Mucosa of rectum (tissue), 2 donors: ENCODE measurements at regions not wholly inside any gene's neighbourhood (a gene's known extent, or its start where the extent isn't known, plus 50 kb on each side); places are given as distances from the start of the nearest gene placed in this dataset.

Source experiments
- H3K27ac ChIP-seq, 2 donors: one replicate each; pipeline ENCODE4 v1.7.0; 2013; ENCODE audit warnings: inconsistent platforms in 2 of 2, low read depth in 2 of 2, low read length in 2 of 2
- H3K27me3 ChIP-seq, 2 donors: one replicate each; pipeline ENCODE4 v1.7.0; 2013; ENCODE audit warnings: low read length in 2 of 2; ENCODE audit not compliant: control insufficient read depth in 2 of 2, insufficient read depth in 2 of 2
- H3K36me3 ChIP-seq, 2 donors: one replicate each; pipeline ENCODE4 v1.7.0; 2013; ENCODE audit warnings: low read length in 2 of 2; ENCODE audit not compliant: control insufficient read depth in 2 of 2, insufficient read depth in 2 of 2
- H3K4me1 ChIP-seq, 2 donors: one replicate each; pipeline ENCODE4 v1.7.0; 2013; ENCODE audit warnings: low read length in 2 of 2, mild to moderate bottlenecking in 1 of 2; ENCODE audit not compliant: control insufficient read depth in 2 of 2, insufficient read depth in 2 of 2
- H3K4me3 ChIP-seq, 2 donors: one replicate each; pipeline ENCODE4 v1.7.0; 2013; ENCODE audit warnings: low read length in 2 of 2
- H3K9ac ChIP-seq, 2 donors: one replicate each; pipeline ENCODE4 v1.7.0; 2013; ENCODE audit warnings: low read length in 2 of 2, low read depth in 1 of 2, mild to moderate bottlenecking in 1 of 2
- H3K9me3 ChIP-seq, 2 donors: one replicate each; pipeline ENCODE4 v1.7.0; 2013; ENCODE audit warnings: low read length in 2 of 2; ENCODE audit not compliant: control insufficient read depth in 2 of 2
- donor health status: healthy.
- donor health status: Normal muscosa, but diverticular disease.

DNA sequence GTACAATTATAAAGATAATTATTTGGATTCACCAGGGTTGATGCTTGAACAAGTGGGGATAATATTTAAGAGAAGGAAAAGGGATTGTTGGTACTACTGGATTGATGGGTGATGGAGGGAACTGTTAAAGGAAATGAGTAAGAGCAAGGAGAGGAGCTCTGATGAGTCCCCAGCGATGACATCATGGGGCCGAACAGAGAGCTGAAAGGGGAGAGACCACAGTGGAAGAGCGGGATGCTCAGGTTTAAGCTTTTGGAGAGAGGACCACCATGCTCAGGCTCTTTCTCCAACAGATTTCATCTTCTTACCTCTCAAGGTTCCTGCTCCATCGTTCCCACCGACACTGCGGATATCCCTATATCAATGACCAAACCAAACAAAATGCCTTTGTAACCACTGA is 568.7 kb downstream of the ETS1 start:
- Histone ChIP-seq H3K9ac (no peak overlapping the region), H3K27me3 (no peaks in the 10 kb centered on the region), H3K4me3 (no peak overlapping the region), H3K36me3 (no peaks in the 10 kb centered on the region), H3K4me1 (no peaks in the 10 kb centered on the region), H3K9me3 (no peaks in the 10 kb centered on the region), H3K27ac (no peak overlapping the region)

- H3K4me3 ChIP-seq: no peak overlapping the region
- H3K27me3 ChIP-seq: no peaks in the 10 kb centered on the region
- H3K36me3 ChIP-seq: no peaks in the 10 kb centered on the region
- no peak overlapping the region for H3K27ac ChIP-seq
- no peaks in the 10 kb centered on the region for H3K4me1 ChIP-seq
- no peaks in the 10 kb centered on the region for H3K9me3 ChIP-seq
- no peak overlapping the region for H3K9ac ChIP-seq
These were observed 581.8 kb downstream of the ETS1 start for GRCh38 chr11:128005562-128005961.

DNA sequence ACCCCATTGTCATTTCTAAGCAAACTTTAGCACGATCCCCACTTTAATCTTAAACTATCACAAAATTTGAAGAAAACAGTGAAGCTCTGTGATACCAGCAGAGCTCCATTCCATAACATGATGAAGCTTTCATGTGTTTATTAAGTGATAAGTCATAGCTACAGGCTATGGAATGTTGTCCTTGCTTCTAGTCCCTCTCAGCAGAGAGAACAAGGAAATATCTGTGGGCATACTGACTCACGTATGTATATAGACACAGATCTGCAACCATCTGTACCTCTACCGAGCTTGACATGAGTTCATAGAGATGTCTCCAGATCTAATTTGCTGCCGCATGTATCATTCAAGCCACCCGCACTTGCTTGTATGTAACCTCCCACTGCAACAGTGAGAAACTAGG is 588.9 kb downstream of the ETS1 start:
- Histone ChIP-seq H3K9me3 (no peaks in the 10 kb centered on the region), H3K36me3 (no peaks in the 10 kb centered on the region), H3K4me3 (no peak overlapping the region), H3K4me1 (no peaks in the 10 kb centered on the region), H3K9ac (no peak overlapping the region), H3K27ac (no peak overlapping the region), H3K27me3 (no peaks in the 10 kb centered on the region)

- Histone ChIP-seq H3K9me3 (no peaks in the 10 kb centered on the region), H3K36me3 (no peaks in the 10 kb centered on the region), H3K27me3 (no peaks in the 10 kb centered on the region), H3K4me3 (no peak overlapping the region), H3K9ac (no peak overlapping the region), H3K4me1 (no peaks in the 10 kb centered on the region), H3K27ac (no peak overlapping the region)
These were observed 589.8 kb downstream of the ETS1 start for GRCh38 chr11:127997594-127997993.

GRCh38 chr11:127996825-127997224 is 590.5 kb downstream of the ETS1 start:
- H3K27me3 ChIP-seq: no peaks in the 10 kb centered on the region
- no peak overlapping the region for H3K9ac ChIP-seq
- no peaks in the 10 kb centered on the region for H3K36me3 ChIP-seq
- no peaks in the 10 kb centered on the region for H3K9me3 ChIP-seq
- no peak overlapping the region for H3K4me3 ChIP-seq
- H3K4me1 ChIP-seq: no peaks in the 10 kb centered on the region
- no peak overlapping the region for H3K27ac ChIP-seq

- Histone ChIP-seq H3K27ac (no peak overlapping the region), H3K27me3 (no peaks in the 10 kb centered on the region), H3K4me1 (no peaks in the 10 kb centered on the region), H3K36me3 (no peaks in the 10 kb centered on the region), H3K4me3 (no peak overlapping the region), H3K9ac (no peak overlapping the region), H3K9me3 (no peaks in the 10 kb centered on the region)
These were observed 591.4 kb downstream of the ETS1 start for GRCh38 chr11:127995921-127996320.

- no peaks in the 10 kb centered on the region for H3K4me1 ChIP-seq
These were observed 592.6 kb downstream of the ETS1 start for GRCh38 chr11:127994736-127995135.

GRCh38 chr11:127993788-127994187 is 593.6 kb downstream of the ETS1 start:
- Histone ChIP-seq H3K27me3 (no peaks in the 10 kb centered on the region), H3K4me1 (no peaks in the 10 kb centered on the region), H3K9me3 (no peaks in the 10 kb centered on the region), H3K27ac (no peak overlapping the region), H3K9ac (no peak overlapping the region), H3K4me3 (no peak overlapping the region), H3K36me3 (no peaks in the 10 kb centered on the region)

More at GRCh38 chr11:127994736-127995135, 592.6 kb downstream of the ETS1 start:
- Histone ChIP-seq H3K4me3 (no peak overlapping the region), H3K27ac (no peak overlapping the region), H3K9me3 (no peaks in the 10 kb centered on the region), H3K36me3 (no peaks in the 10 kb centered on the region), H3K9ac (no peak overlapping the region), H3K27me3 (no peaks in the 10 kb centered on the region)

DNA sequence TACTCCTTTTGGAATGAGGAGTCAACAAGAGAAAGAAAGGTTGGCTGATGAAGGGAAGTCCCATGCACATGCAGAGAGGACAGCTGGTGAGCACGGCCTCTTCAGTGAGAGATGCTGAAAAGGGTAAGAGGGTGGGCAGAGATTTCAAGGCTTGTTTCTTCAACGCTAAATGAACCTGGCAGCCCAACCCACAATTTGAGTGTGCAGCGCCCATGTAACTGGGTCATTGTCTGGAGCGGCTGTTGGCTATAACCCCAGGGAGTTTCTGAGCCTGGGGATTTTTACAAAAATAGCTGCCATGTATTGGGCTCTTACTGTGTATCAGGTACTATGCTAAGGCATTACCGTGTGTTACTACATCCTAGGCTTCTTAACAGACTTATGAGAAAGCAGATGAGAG is 594.1 kb downstream of the ETS1 start:
- Histone ChIP-seq H3K27me3 (no peaks in the 10 kb centered on the region), H3K36me3 (no peaks in the 10 kb centered on the region), H3K4me1 (no peaks in the 10 kb centered on the region), H3K9me3 (no peaks in the 10 kb centered on the region), H3K27ac (no peak overlapping the region), H3K4me3 (no peak overlapping the region), H3K9ac (no peak overlapping the region)

DNA sequence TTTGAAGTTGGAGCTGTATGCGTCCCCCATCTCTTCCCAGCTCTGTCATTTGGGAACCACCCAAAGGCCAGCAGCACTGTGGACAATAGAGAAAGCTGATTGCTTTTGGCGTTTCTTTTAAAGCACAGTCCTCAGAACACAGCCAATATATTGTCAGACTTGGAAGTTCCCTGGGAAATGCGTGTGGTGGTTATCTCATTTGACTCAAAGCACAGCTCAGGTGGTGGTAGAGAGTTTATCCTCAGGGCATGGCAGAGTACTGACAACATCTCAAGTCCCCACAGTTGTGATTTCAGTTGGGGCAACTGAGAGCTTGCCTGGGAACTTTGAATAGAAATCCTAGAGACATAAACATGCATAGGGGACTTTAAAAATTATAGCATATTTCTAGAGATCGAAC is 601.3 kb downstream of the ETS1 start:
- Histone ChIP-seq H3K27me3 (no peaks in the 10 kb centered on the region), H3K9ac (no peak overlapping the region), H3K4me1 (no peaks in the 10 kb centered on the region), H3K27ac (no peak overlapping the region), H3K36me3 (no peaks in the 10 kb centered on the region), H3K4me3 (no peak overlapping the region), H3K9me3 (no peaks in the 10 kb centered on the region)

DNA sequence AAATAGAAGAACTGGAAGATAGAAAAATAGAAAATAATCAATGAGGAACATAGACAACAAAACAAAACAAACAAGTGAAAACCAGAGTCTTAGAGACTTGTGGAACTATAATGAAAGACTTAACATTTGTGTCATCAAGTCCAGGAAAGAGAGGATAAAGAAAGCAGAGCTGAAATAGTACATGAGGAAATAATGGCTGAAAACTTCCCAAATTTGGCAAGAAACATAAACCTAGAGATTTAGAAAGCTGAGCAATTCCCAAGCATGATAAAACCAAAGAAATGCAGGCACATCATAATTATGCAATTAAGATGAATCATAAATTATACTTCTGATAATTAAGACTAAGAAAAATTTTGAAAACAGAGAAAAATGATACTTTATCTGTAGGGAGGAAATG is 614.5 kb downstream of the ETS1 start:
- Histone ChIP-seq H3K4me1 (no peaks in the 10 kb centered on the region), H3K9ac (no peak overlapping the region), H3K36me3 (no peaks in the 10 kb centered on the region), H3K27me3 (no peaks in the 10 kb centered on the region), H3K4me3 (no peak overlapping the region), H3K27ac (no peak overlapping the region), H3K9me3 (no peaks in the 10 kb centered on the region)
